HG03103 (cell line): ENCODE measurements at regions not wholly inside any gene's neighbourhood (a gene's known extent, or its start where the extent isn't known, plus 50 kb on each side); places are given as distances from the start of the nearest gene placed in this dataset.
"Not testable (repeated sequence)": the region's sequence is repeated elsewhere in the genome, so short reads cannot be mapped to it uniquely, and the experiment has no call there.

ENCODE experiments used
- ATAC-seq: cut with Tn5 transposase; IDR thresholded peaks from one replicate; pipeline ENCODE4 v1.9.1; 2021; ENCODE audit warnings: low read depth; ENCODE audit not compliant: unreplicated experiment

- ATAC-seq = not testable (repeated sequence)
Observed at GRCh38 chr1:244156617-244157016, 105.5 kb downstream of the ZBTB18 start.

GRCh38 chr1:244157731-244158438 lies 106.8 kb downstream of the ZBTB18 start:
- no peak for ATAC-seq

GRCh38 chr1:244159646-244160045 lies 108.6 kb downstream of the ZBTB18 start:
- no peak for ATAC-seq

- no peak for ATAC-seq
Observed at GRCh38 chr1:244160455-244161235, 109.6 kb downstream of the ZBTB18 start.

DNA sequence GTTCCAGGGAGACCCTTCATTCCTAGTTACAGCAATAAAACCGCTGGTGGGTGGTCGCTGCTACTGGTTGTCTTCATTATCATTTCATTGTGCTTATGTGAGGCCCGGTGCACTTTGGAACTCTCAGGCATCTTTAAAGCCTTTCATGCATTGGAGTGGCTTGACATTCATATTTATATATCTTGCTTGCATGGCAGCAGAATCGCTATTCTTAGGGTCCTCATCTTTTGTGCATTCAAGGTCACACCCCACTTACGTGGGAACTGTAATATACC lies 110.1 kb downstream of the ZBTB18 start:
- no peak for ATAC-seq

DNA sequence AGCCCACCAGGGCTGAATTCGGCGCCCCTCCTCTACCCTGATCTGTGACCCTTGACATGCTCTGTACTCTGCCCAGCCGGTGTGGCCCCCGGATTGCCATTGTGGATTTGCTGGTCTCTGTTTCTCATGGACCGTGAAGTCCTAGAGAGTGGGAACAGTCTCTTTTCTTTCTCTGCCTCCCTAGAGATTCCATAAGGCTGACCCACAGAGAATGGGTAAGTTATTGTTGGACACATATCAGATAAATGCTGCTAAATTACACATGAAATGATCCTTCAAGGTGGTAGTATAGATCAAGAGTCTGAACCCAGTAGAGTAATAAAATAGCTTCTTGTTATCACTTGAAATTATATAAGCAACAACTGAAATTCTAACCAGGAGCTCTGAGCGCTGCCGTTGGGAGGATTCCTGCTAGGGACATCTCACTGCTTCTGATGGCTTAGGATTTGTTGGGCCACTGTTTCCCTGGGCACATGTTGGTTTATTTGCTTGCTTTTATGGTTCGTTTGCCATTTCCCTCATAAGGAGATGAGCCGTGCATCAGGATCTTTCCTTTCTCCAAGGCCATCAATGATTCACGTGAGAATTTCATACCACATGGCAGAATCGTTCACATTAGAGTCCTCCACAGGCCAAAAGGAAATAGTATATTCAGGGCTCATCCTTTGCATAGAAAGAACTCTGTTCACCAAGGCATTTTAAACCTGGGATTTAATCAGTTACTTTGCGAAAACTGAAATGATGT lies 111.9 kb downstream of the ZBTB18 start:
- no peak for ATAC-seq

DNA sequence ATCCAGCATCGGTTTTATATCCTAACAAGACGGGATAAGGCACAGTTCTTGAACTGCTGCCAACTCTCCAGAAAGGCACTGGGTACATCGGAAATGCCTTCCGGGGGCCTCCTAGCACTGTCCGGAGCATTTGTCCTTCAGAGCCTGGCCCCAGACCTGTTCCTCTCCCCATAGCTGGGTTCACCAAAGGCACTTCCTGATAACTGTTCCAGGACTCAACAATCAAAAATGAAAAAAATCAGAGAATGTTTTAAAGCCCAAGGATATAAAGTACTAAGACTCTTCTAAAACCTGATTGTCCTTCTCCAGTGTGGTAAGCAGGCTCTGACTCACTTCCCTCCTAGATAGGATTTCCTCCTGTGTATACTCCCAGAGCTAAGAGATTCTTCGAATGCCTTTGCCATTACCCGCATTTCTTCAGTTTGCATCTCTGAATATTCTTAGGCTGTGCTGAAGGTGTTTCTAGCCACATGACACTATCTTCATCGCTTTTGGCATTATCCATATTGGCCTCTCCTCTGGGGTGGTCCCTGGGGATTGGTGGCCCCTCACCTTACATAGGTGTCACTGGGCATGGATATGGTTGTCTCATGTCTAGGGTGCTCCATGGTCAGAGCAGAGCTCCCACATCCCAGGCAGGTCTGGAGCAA lies 112.9 kb downstream of the ZBTB18 start:
- no peak for ATAC-seq

DNA sequence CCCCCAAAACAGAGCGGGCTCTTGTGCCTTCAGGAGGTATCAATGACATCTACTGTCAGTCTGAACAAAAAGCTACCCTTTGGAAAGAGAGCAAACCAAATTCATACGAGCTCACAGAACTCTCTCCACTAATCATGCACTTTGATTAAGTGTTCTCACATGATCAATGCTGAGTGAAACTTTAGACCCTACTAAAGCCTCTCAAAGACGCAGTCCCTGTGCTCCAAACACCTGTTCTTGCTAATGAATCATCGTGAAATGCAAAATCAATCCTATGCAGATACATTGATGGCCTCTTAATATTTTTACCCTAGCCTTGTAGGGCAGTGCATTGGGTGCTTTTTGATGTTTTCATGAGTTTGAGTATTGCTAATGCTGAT lies 113.4 kb downstream of the ZBTB18 start:
- no peak for ATAC-seq

- ATAC-seq = no peak
Observed at GRCh38 chr1:244165021-244165420, 113.9 kb downstream of the ZBTB18 start.

DNA sequence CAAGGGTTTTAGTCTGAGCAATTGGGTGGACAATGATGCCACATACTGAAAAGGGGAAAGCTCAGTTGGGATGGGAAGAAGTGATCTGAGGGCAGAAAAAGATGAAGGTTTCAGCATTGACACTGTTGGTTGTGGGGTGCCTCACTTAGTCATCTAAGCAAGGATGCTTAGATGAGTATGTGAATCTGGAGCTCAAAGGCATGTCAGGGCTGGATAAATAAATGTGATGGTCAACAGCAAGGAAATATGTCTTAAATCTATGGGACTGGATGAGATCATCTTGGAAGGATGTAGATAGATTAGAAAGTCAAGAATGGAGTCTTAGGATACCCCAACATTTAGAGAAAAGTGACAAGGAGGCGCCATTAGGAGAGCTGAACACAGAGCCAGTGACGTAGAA lies 114.6 kb downstream of the ZBTB18 start:
- ATAC-seq = no peak

DNA sequence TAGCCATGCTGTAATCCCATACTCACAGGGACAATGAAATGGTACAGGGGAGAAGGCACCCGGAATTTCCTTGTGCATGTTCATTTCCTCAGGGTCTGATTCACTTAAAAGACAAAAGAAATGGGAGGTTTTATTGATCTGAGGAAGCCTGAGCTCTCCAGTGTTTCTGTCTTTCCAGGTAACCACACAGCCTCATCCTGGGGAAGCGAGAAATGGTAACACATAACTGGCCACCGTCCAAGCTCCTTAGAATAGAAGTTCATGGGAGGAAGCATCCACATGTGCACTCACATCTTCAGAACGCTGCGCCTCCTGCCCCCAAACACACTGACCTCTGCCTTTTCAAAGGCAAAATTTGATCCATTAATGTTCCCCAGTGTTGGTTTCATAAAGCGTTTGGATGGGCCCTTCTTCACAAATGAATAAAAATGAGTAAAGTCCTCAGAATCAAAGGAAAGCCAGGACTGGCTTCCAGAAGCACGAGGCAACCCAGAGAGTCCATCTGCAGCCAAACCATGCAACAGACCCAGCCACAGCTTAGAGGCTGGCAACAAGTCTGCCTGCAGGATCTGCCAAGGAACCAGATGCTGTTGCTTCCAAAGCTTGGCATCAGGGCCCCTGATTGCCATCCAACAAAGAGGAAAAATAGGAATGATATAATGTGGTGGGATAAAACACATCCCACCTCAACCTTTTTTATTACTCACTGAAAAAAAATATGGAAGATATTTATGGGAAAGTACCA lies 120.3 kb downstream of the ZBTB18 start:
- no peak for ATAC-seq

GRCh38 chr1:244173240-244173639 lies 122.2 kb downstream of the ZBTB18 start:
- ATAC-seq = no peak

GRCh38 chr1:244173769-244174168 lies 122.7 kb downstream of the ZBTB18 start:
- ATAC-seq = no peak

DNA sequence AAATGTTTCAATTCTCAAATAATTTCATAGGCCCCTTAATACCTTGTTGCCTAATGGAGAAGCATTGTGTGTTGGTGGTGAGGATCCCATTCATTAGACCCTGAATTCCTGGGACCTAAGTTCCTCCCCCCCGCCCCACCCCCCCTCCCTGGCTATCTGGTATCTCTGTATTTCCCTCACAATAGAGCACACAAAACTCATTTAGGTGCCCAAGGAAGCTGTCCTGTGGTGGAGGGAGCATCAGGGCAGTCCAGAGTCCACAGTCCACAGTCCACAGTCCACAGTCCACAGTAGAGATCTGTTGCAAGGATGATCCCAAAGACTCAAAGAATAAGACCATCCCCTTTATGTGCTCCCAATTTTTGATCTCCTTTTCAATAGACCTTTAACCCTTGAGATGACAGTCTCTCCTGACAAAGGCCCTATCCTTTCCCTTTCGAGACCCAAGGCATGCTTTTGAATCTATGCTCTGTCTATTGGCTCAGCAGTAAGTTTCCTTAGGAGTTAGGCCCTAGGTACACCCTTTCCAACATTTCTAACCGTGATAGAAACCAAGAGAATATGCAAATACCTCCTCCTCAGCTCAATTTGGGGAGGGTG lies 123.9 kb downstream of the ZBTB18 start:
- no peak for ATAC-seq

DNA sequence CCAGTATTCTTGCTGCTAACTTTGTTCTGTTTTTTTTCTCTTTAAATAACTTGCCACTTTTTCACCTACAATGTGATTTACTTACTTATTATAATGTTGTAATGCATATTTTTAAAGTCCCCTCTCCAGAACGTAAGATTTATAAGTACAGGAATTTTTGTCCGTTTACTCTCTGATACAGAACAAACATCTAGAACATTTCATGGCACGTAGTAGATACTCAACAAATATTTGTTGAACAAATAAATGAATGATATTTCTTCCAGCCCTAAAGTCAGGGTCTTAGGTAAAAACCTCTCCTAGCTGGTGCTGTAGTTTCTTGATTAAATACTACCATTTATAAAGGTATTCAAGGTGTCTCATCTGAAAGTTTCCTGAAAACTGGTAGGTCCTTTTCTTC lies 125.1 kb downstream of the ZBTB18 start:
- ATAC-seq = no peak

- ATAC-seq = no peak
Observed at GRCh38 chr1:244180256-244180655, 129.2 kb downstream of the ZBTB18 start.

- ATAC-seq = no peak
Observed at GRCh38 chr1:244181867-244182266, 130.8 kb downstream of the ZBTB18 start.

DNA sequence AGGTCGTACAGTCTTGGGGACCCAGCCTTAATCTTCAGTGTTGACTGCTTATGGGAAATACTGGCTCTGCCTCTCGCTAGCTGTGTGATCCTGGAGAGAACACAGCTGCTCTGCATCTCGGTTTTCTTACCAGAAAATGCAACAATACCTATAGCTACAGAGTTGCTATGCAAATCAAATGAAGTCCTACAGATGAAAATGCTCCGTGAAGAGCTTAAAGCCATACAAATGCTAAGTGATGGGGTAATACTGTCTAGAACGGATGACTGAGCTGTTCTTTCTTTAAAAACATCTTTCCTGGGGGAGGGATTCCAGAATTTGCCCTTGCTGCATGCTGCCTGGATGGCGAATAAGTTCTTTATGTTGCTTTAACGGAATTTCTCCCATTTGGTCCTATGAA lies 132.0 kb downstream of the ZBTB18 start:
- ATAC-seq = no peak

DNA sequence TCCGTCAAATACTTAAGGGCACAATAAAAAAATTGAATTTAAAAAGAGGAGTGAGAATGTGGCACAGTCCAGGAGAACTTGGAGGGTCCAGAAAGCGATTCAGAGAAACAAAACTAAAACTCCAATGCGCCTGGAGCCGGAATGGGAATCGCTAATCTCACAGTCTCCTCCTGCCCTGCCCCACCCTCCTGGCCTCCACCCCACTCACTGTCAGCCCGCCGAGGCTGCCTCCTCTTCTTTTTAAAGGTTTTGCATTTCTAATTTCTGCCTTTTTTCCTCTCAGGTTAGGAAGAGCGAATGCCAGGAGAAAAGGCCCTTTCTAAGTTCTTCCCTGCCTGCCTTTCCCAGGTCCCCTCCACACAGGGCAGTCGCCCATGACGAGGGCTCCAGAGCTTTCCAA lies 135.3 kb downstream of the ZBTB18 start:
- no peak for ATAC-seq

DNA sequence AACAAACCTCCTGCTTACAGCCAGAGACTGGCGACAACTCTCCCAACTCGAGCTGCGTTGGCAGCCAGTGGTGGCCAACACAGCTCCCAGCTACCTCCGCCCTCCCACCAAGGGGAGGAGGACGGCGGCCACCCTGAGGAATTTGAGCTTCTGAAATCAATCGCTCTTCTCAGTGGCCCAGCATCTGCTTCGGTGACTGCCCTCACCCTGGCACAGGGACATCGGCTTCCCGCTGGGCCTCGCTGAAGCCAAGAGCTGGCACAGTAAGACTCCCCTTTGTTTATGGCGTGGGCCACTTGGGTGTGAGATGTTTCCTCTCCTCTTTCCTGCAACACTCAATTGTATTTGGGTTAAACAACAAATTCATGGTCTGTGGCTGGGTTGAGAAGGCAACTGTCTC lies 136.2 kb downstream of the ZBTB18 start:
- ATAC-seq = no peak
